Psoas muscle (tissue), 7 donors: ENCODE measurements at regions not wholly inside any gene's neighbourhood (a gene's known extent, or its start where the extent isn't known, plus 50 kb on each side); places are given as distances from the start of the nearest gene placed in this dataset.

Experiments
- ATAC-seq, 4 donors: fragments of 200-7000 bp; cut with Tn5 transposase; one replicate each; pipeline ENCODE4 v1.9.1; 2020; ENCODE audit warnings: moderate library complexity in 3 of 4, mild to moderate bottlenecking in 2 of 4
- DNase-seq, 2 donors: peaks; one replicate each; pipeline ENCODE4 v3.0.0-alpha.2; 2020
- H3K27ac ChIP-seq: fragments of 200-600 bp; one replicate; pipeline ENCODE4 v1.8.0; 2022
- H3K27me3 ChIP-seq, 3 donors: fragments of 200-600 bp in 1 of 3; one replicate each; pipeline versions ENCODE4 v1.6.1 to v1.8.0; 2013 to 2022; ENCODE audit warnings: low read length in 2 of 3, mild to moderate bottlenecking in 2 of 3, moderate library complexity in 1 of 3; ENCODE audit not compliant: insufficient read depth in 3 of 3
- H3K36me3 ChIP-seq, 2 donors: fragments of 200-600 bp in 1 of 2; one replicate each; pipeline versions ENCODE4 v1.6.1 to v1.8.0; 2013 to 2022; ENCODE audit warnings: low read depth in 1 of 2, mild to moderate bottlenecking in 1 of 2, moderate library complexity in 1 of 2; ENCODE audit not compliant: insufficient read depth in 1 of 2
- H3K4me1 ChIP-seq: fragments of 200-600 bp; one replicate; pipeline ENCODE4 v1.8.0; 2022
- H3K4me3 ChIP-seq: fragments of 200-600 bp; one replicate; pipeline ENCODE4 v1.8.0; 2022; ENCODE audit warnings: mild to moderate bottlenecking
- H3K9me3 ChIP-seq: fragments of 200-600 bp; one replicate; pipeline ENCODE4 v1.8.0; 2022
- WGBS, 3 donors: extraction: QIAGEN DNeasy Blood & Tissue Kit; methylation state at CpG; one replicate each; pipeline versions ENCODE4 v1.1.6 to v1.1.7; 2013; 5-methylcytosine and 5-hydroxymethylcytosine counted together
- intact Hi-C, 2 donors: fragments of 100-400 bp; cut with DNase I; formaldehyde crosslinking; loops; one replicate each; pipeline versions ENCODE4 v1.11.0 to v1.14.2; 2022
- TF ChIP-seq, protein P1 (sequence below): fragments of 200-600 bp; IDR thresholded peaks from one replicate; pipeline ENCODE4 v1.8.0; 2022; ENCODE audit warnings: antibody characterized with exemption
- donor health status: healthy with polysubstance abuse.
- donor health status: DM: no; HTN: no; CAD: no; lungs with moderate emphysema.
- donor health status: Bipolar disorder and iron deficiency.
- donor health status: healthy.
- donor health status: DM: yes; HTN: yes; CAD: no.
- donor health status: DM: no; HTN: no; CAD: no.
- donor health status: DM: yes; HTN: yes; CAD: no.

GRCh38 chr15:61425934-61426333 lies 196.8 kb upstream of the RORA start:
- Histone ChIP-seq H3K4me3 (no peak overlapping the region), H3K4me1 (no peaks in the 10 kb centered on the region), H3K27ac (no peak overlapping the region), H3K36me3 (no peaks in the 10 kb centered on the region), H3K9me3 (no peaks in the 10 kb centered on the region), H3K27me3 (no peaks in the 10 kb centered on the region)
- ATAC-seq (no peak), DNase-seq (no peak)
- TF ChIP-seq, protein P1, sequence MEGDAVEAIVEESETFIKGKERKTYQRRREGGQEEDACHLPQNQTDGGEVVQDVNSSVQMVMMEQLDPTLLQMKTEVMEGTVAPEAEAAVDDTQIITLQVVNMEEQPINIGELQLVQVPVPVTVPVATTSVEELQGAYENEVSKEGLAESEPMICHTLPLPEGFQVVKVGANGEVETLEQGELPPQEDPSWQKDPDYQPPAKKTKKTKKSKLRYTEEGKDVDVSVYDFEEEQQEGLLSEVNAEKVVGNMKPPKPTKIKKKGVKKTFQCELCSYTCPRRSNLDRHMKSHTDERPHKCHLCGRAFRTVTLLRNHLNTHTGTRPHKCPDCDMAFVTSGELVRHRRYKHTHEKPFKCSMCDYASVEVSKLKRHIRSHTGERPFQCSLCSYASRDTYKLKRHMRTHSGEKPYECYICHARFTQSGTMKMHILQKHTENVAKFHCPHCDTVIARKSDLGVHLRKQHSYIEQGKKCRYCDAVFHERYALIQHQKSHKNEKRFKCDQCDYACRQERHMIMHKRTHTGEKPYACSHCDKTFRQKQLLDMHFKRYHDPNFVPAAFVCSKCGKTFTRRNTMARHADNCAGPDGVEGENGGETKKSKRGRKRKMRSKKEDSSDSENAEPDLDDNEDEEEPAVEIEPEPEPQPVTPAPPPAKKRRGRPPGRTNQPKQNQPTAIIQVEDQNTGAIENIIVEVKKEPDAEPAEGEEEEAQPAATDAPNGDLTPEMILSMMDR, result no peak
- intact Hi-C loops, result no loop called here
- 62 to 71% (median 70%) methylated on average over 1 of the region's 1 CpG for WGBS, 3 donors

DNA sequence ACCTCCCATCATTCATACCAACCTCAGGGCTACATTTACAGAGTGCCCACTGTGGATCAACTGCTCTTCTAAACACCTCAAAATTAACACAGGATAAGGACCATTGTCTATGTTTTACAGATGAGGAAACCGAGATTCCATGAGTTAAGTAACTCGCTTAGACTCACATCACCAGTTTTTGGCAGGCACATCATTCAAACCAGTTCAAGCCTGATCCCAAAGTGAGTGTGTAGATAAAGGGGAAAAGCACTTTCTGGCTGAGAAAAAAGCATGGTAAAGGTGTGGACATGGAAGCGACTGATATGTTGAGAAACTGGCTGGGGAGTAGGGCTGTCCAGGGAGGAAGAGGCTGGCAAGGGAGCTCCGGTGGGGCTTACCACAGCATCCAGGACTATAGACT lies 193.7 kb upstream of the RORA start:
- Histone ChIP-seq H3K27ac (no peak overlapping the region), H3K27me3 (no peaks in the 10 kb centered on the region), H3K4me1 (no peaks in the 10 kb centered on the region), H3K4me3 (no peak overlapping the region), H3K9me3 (no peaks in the 10 kb centered on the region), H3K36me3 (no peaks in the 10 kb centered on the region)
- ATAC-seq (no peak), DNase-seq (no peak)
- TF ChIP-seq, protein P1, result no peak
- intact Hi-C loops, result no loop called here
- 90 to 93% (median 90%) methylated on average over 4 of the region's 4 CpGs for WGBS, 3 donors

GRCh38 chr15:61421938-61422337 lies 192.8 kb upstream of the RORA start:
- Histone ChIP-seq H3K36me3 (no peaks in the 10 kb centered on the region), H3K27ac (no peak overlapping the region), H3K4me1 (no peaks in the 10 kb centered on the region), H3K9me3 (no peaks in the 10 kb centered on the region), H3K27me3 (no peaks in the 10 kb centered on the region), H3K4me3 (no peak overlapping the region)
- TF ChIP-seq, protein P1, result no peak
- ATAC-seq (no peak), DNase-seq (no peak)
- WGBS, 3 donors, result 31 to 48% (median 34%) methylated on average over 1 of the region's 1 CpG
- intact Hi-C loops, result no loop called here

DNA sequence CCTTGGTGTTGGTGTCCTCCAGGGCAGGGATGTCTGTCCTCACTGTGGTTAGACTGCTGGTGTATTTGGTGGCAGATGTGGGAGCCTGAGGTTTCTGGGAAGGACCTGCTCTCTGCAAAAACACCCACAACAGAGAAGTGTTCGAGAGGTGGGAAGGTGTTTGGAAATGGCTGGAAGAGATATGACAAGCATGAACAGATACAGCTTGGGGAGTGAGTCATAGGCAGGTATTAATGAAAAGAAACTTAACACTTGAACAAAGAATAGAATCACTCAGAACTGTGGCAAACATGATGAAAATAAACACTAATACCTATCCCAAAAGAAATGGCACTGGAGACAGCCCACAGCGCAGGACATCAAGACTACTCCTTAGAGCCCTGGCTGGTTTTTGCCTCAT lies 192.4 kb upstream of the RORA start:
- H3K4me3 ChIP-seq, result no peak overlapping the region
- 95 to 98% (median 96%) methylated on average over 2 of the region's 2 CpGs for WGBS, 3 donors
- H3K27me3 ChIP-seq, result no peaks in the 10 kb centered on the region
- ATAC-seq, result no peak
- H3K27ac ChIP-seq, result no peak overlapping the region
- H3K9me3 ChIP-seq, result no peaks in the 10 kb centered on the region
- intact Hi-C loops, result no loop called here
- no peaks in the 10 kb centered on the region for H3K36me3 ChIP-seq
- no peaks in the 10 kb centered on the region for H3K4me1 ChIP-seq
- TF ChIP-seq, protein P1, result no peak
- no peak for DNase-seq

- TF ChIP-seq, protein P1, result no peak
- no peak overlapping the region for H3K27ac ChIP-seq
- no peaks in the 10 kb centered on the region for H3K27me3 ChIP-seq
- no peaks in the 10 kb centered on the region for H3K36me3 ChIP-seq
- H3K9me3 ChIP-seq, result no peaks in the 10 kb centered on the region
- no peaks in the 10 kb centered on the region for H3K4me1 ChIP-seq
- H3K4me3 ChIP-seq, result no peak overlapping the region
- DNase-seq (no peak), ATAC-seq (no peak)
- intact Hi-C loops, result no loop called here
Observed at GRCh38 chr15:61420546-61420945, 191.4 kb upstream of the RORA start.
